SK-N-SH treated with all-trans-retinoic acid at 6 μM for 48 hours (cell line): ENCODE measurements at regions not wholly inside any gene's neighbourhood (a gene's known extent, or its start where the extent isn't known, plus 50 kb on each side); places are given as distances from the start of the nearest gene placed in this dataset.

Experiments
- ARNTL ChIP-seq: fragments of 450-650 bp; formaldehyde crosslinking; IDR thresholded peaks from 2 replicates; pipeline ENCODE4 v1.5.0; 2020; ENCODE audit warnings: low read depth, mild to moderate bottlenecking, moderate library complexity, borderline replicate concordance
- CREB5 ChIP-seq: fragments of 250-450 bp; sonication (Bioruptor Pico); IDR thresholded peaks from 2 replicates; pipeline ENCODE4 v1.5.1; 2020; ENCODE audit warnings: low read depth, mild to moderate bottlenecking, moderate library complexity
- CSRNP3 ChIP-seq: fragments of 250-450 bp; sonication (Bioruptor Pico); IDR thresholded peaks from 2 replicates; pipeline ENCODE4 v1.5.1; 2021; ENCODE audit warnings: mild to moderate bottlenecking, moderate library complexity
- OSR1 ChIP-seq: fragments of 250-450 bp; sonication (Bioruptor Pico); IDR thresholded peaks from 2 replicates; pipeline ENCODE4 v1.8.0; 2022; ENCODE audit warnings: moderate library complexity, mild to moderate bottlenecking, inconsistent platforms
- RARB ChIP-seq: fragments of 250-450 bp; sonication (Bioruptor Pico); IDR thresholded peaks from 2 replicates; pipeline ENCODE4 v1.8.0; 2021; ENCODE audit warnings: mild to moderate bottlenecking, moderate library complexity
- TSHZ2 ChIP-seq: fragments of 250-450 bp; sonication (Bioruptor Pico); IDR thresholded peaks from 2 replicates; pipeline ENCODE4 v1.5.0; 2020; ENCODE audit warnings: mild to moderate bottlenecking, moderate library complexity
- ZNF565 ChIP-seq: fragments of 450-650 bp; formaldehyde crosslinking; conservative IDR thresholded peaks from 2 replicates; pipeline ENCODE4 v1.5.0; 2020; ENCODE audit warnings: low read depth, mild to moderate bottlenecking, moderate library complexity
- ZNF70 ChIP-seq: fragments of 450-650 bp; formaldehyde crosslinking; IDR thresholded peaks from 2 replicates; pipeline ENCODE4 v1.5.0; 2020; ENCODE audit warnings: mild to moderate bottlenecking, moderate library complexity
- ZNF8 ChIP-seq: fragments of 450-650 bp; formaldehyde crosslinking; IDR thresholded peaks from 2 replicates; pipeline ENCODE4 v1.5.0; 2020; ENCODE audit warnings: mild to moderate bottlenecking, moderate library complexity
- TF ChIP-seq, protein P1 (sequence below): fragments of 250-450 bp; sonication (Bioruptor Pico); IDR thresholded peaks from 2 replicates; pipeline ENCODE4 v1.8.0; 2020; ENCODE audit warnings: mild to moderate bottlenecking, moderate library complexity, borderline replicate concordance

DNA sequence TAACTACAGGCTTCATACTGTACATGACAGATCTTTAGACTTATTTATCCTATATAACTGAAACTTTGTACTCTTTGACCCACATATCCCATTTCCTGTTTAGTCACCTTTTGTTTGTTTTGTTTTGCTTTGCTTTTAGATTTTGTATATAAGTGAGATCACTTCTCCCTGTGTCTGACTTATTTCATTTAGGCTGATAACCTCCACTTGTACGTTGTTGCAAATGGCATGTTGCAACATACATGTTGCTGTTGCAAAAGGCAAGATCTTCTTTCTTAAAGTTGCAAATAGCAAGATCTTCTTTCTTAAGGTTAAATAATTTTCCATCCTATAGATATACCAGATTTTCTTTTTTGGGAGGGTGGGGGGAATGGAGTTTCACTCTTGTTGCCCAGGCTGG is 341.5 kb downstream of the OTUD1 start:
- TF ChIP-seq ZNF565 (CRISPR knock-in tag), result no peak
- no peak for TF ChIP-seq ZNF70 (CRISPR knock-in tag)
- TF ChIP-seq, protein P1, sequence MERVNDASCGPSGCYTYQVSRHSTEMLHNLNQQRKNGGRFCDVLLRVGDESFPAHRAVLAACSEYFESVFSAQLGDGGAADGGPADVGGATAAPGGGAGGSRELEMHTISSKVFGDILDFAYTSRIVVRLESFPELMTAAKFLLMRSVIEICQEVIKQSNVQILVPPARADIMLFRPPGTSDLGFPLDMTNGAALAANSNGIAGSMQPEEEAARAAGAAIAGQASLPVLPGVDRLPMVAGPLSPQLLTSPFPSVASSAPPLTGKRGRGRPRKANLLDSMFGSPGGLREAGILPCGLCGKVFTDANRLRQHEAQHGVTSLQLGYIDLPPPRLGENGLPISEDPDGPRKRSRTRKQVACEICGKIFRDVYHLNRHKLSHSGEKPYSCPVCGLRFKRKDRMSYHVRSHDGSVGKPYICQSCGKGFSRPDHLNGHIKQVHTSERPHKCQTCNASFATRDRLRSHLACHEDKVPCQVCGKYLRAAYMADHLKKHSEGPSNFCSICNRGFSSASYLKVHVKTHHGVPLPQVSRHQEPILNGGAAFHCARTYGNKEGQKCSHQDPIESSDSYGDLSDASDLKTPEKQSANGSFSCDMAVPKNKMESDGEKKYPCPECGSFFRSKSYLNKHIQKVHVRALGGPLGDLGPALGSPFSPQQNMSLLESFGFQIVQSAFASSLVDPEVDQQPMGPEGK, result no peak
- no peak for TF ChIP-seq TSHZ2 (CRISPR knock-in tag)
- TF ChIP-seq RARB (CRISPR knock-in tag), result no peak
- TF ChIP-seq CSRNP3 (CRISPR knock-in tag), result no peak
- no peak for TF ChIP-seq OSR1 (CRISPR knock-in tag)
- no peak for TF ChIP-seq ARNTL (CRISPR knock-in tag)
- TF ChIP-seq ZNF8 (CRISPR knock-in tag), result no peak
- TF ChIP-seq CREB5 (CRISPR knock-in tag), result no peak
